GM12878 (cell line): ENCODE measurements at regions not wholly inside any gene's neighbourhood (a gene's known extent, or its start where the extent isn't known, plus 50 kb on each side); places are given as distances from the start of the nearest gene placed in this dataset.

Experiments
- ATAC-seq: fragments of 200-7000 bp; cut with Tn5 transposase; 3 replicates; pipeline ENCODE4 v1.9.1; 2020; ENCODE audit warnings: mild to moderate bottlenecking, moderate library complexity
- BruUV-seq: library from RNA; stranded (reverse); fragments of 400-500 nt; replicated peaks from 2 replicates; lab custom pipeline; 2021; lab: Mats Ljungman, UMichigan
- CTCF ChIA-PET: fragments of 300-600 bp; sonication (Branson Sonifier 250); formaldehyde crosslinking; extraction: SDS; loops from one replicate; lab custom pipeline; 2021; ENCODE audit warnings: inconsistent platforms; lab: Yijun Ruan, JAX
- POLR2A ChIA-PET: fragments of 350-600 bp; formaldehyde crosslinking; extraction: SDS; loops from one replicate; lab custom pipeline; 2021; ENCODE audit warnings: inconsistent platforms; lab: Charles Lee
- RAD21 ChIA-PET: fragments of 300-600 bp; sonication (Branson Sonifier 250); formaldehyde crosslinking; loops from one replicate; lab custom pipeline; 2023; ENCODE audit warnings: antibody characterized with exemption; ENCODE audit not compliant: unreplicated experiment; lab: Charles Lee
- SMC1A ChIA-PET: fragments of 300-600 bp; sonication (Branson Sonifier 250); formaldehyde crosslinking; loops from one replicate; lab custom pipeline; 2023; ENCODE audit not compliant: unreplicated experiment, uncharacterized antibody; lab: Charles Lee
- DNase-seq: peaks from one replicate; pipeline ENCODE4 v3.0.0-alpha.2; 2011; ENCODE audit warnings: low read depth, low spot score
- FAIRE-seq: peaks from 3 replicates; lab custom pipeline; 2011; peaks lifted over from hg19 to GRCh38; lab: Jason Lieb, UNC
- H2AFZ ChIP-seq: 2 replicates; pipeline ENCODE4 v1.6.0; 2011; ENCODE audit warnings: low read depth, low read length, control low read depth; ENCODE audit not compliant: control insufficient read depth
- H3K27ac ChIP-seq: 2 replicates; pipeline ENCODE4 v1.5.1; 2011; ENCODE audit warnings: control low read depth; ENCODE audit not compliant: control insufficient read depth, insufficient read depth
- H3K27me3 ChIP-seq, 2 experiments: replicated peaks in 1 of 2; 2 replicates each; pipeline versions ENCODE4 v1.6.0 to v1.6.1; 2011; ENCODE audit warnings: low read length in 1 of 2; ENCODE audit not compliant: control insufficient read depth in 2 of 2, insufficient read depth in 2 of 2
- H3K36me3 ChIP-seq, 2 experiments: 2 replicates each; pipeline ENCODE4 v1.5.1; 2011; ENCODE audit warnings: low read length in 1 of 2; ENCODE audit not compliant: control insufficient read depth in 2 of 2, insufficient read depth in 2 of 2
- H3K4me1 ChIP-seq: 2 replicates; pipeline ENCODE4 v1.6.1; 2011; ENCODE audit warnings: mild to moderate bottlenecking, low read length, moderate library complexity, mixed read lengths; ENCODE audit not compliant: control insufficient read depth, insufficient read depth
- H3K4me2 ChIP-seq: 2 replicates; pipeline ENCODE4 v1.6.0; 2011; ENCODE audit warnings: control low read depth; ENCODE audit not compliant: control insufficient read depth, insufficient read depth
- H3K4me3 ChIP-seq: fragments of 200-600 bp; sonication (generic); 2 replicates; pipeline ENCODE4 v1.5.1; 2016
- H3K79me2 ChIP-seq: 2 replicates; pipeline ENCODE4 v1.6.0; 2011; ENCODE audit warnings: low read length; ENCODE audit not compliant: control insufficient read depth, insufficient read depth
- H3K9ac ChIP-seq: 2 replicates; pipeline ENCODE4 v1.8.0; 2011; ENCODE audit warnings: low read length, control low read depth, mixed read lengths; ENCODE audit not compliant: control insufficient read depth, insufficient read depth
- H3K9me3 ChIP-seq: replicated peaks from 3 replicates; pipeline ENCODE4 v1.5.1; 2011; ENCODE audit warnings: mild to moderate bottlenecking, low read length; ENCODE audit not compliant: control insufficient read depth, insufficient read depth
- H4K20me1 ChIP-seq: 2 replicates; pipeline ENCODE4 v1.6.0; 2011; ENCODE audit not compliant: control insufficient read depth, insufficient read depth
- MTA2 ChIP-seq: fragments of 450-650 bp; IDR thresholded peaks from 2 replicates; pipeline ENCODE4 v1.6.1; 2016; ENCODE audit warnings: low read depth, mild to moderate bottlenecking, moderate library complexity
- MYC ChIP-seq: IDR thresholded peaks from 2 replicates; pipeline ENCODE4 v1.6.1; 2011; ENCODE audit warnings: mild to moderate bottlenecking, low read length, moderate library complexity, inconsistent platforms; ENCODE audit not compliant: insufficient read depth, insufficient replicate concordance, insufficient read length, severe bottlenecking
- NFIC ChIP-seq: IDR thresholded peaks from 2 replicates; pipeline ENCODE4 v1.6.1; 2012; ENCODE audit warnings: low read depth, mild to moderate bottlenecking, inconsistent platforms, low read length, moderate library complexity
- NFXL1 ChIP-seq: fragments of 450-650 bp; IDR thresholded peaks from 2 replicates; pipeline ENCODE4 v1.6.1; 2017; ENCODE audit warnings: antibody characterized with exemption, mild to moderate bottlenecking, borderline replicate concordance
- NR2C2 ChIP-seq: IDR thresholded peaks from 2 replicates; pipeline ENCODE4 v1.6.1; 2011; ENCODE audit warnings: borderline replicate concordance, low read depth; ENCODE audit not compliant: control insufficient read depth, insufficient read length
- PML ChIP-seq: IDR thresholded peaks from 2 replicates; pipeline ENCODE4 v1.6.1; 2012; ENCODE audit warnings: low read length, inconsistent platforms
- RAD21 ChIP-seq: IDR thresholded peaks from 2 replicates; pipeline ENCODE4 v1.6.1; 2011; ENCODE audit warnings: mild to moderate bottlenecking, low read depth, low read length, moderate library complexity; ENCODE audit not compliant: insufficient read depth
- REST ChIP-seq: IDR thresholded peaks from 2 replicates; pipeline ENCODE4 v1.6.1; 2012; ENCODE audit warnings: mild to moderate bottlenecking, low read depth, low read length
- RFX5 ChIP-seq: IDR thresholded peaks from 2 replicates; pipeline ENCODE4 v1.6.1; 2011; ENCODE audit warnings: low read depth, low read length, improper control_type of control experiment
- RUNX3 ChIP-seq: IDR thresholded peaks from 2 replicates; pipeline ENCODE4 v1.6.1; 2012; ENCODE audit warnings: low read length, inconsistent platforms
- SIX5 ChIP-seq: IDR thresholded peaks from 2 replicates; pipeline ENCODE4 v1.6.1; 2011; ENCODE audit warnings: mild to moderate bottlenecking, low read depth, low read length, moderate library complexity; ENCODE audit not compliant: severe bottlenecking
- TCF7 ChIP-seq: IDR thresholded peaks from 2 replicates; pipeline ENCODE4 v1.6.1; 2014; ENCODE audit warnings: antibody characterized with exemption, borderline replicate concordance
- USF2 ChIP-seq: IDR thresholded peaks from 2 replicates; pipeline ENCODE4 v1.6.1; 2011; ENCODE audit warnings: low read depth, low read length, improper control_type of control experiment, borderline replicate concordance
- ZNF217 ChIP-seq: fragments of 450-650 bp; IDR thresholded peaks from 2 replicates; pipeline ENCODE4 v1.6.1; 2017; ENCODE audit warnings: antibody characterized with exemption, mild to moderate bottlenecking
- ZNF24 ChIP-seq: fragments of 450-650 bp; IDR thresholded peaks from 2 replicates; pipeline ENCODE4 v1.6.1; 2017; ENCODE audit warnings: antibody characterized with exemption, mild to moderate bottlenecking
- WGBS: methylation state at CpG from one replicate; pipeline ENCODE4 v1.1.6; 2016; ENCODE audit warnings: low lambda C conversion rate; ENCODE audit not compliant: insufficient replicate concordance, insufficient coverage; ENCODE audit errors: missing lambda C conversion rate; 5-methylcytosine and 5-hydroxymethylcytosine counted together
- in situ Hi-C: fragments of 300-500 bp; cut with MboI; formaldehyde crosslinking; loops from 9 replicates; pipeline ENCODE4 v1.14.3; 2018; ENCODE audit warnings: mixed read lengths
- intact Hi-C: fragments of 100-400 bp; cut with micrococcal nuclease; formaldehyde crosslinking; loops from one replicate; pipeline ENCODE4 v1.14.2; 2022; ENCODE audit not compliant: unreplicated experiment

DNA sequence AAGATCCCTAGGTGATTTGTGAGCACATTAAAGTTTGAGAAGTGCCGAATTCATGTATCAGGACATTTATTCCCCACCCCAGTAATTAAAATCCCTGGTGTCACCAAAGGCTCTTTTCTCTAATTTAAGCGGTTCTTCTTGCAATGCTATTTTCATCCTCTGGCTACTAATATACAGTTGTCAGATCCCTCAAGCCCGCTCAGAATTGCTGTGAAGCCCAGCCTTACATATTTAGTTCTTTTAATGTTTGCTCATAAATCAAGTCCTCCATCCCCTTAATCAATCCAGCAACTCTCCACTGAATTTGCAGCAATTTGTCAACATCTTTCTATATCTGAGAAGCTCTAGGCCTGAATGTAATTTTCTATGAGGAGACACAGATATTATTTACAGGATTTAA is 437.9 kb downstream of the PIK3C3 start:
- Histone ChIP-seq H3K27ac (no peak overlapping the region), H3K79me2 (no peaks in the 10 kb centered on the region), H3K9me3 (no peaks in the 10 kb centered on the region), H3K4me1 (no peaks in the 10 kb centered on the region), H2AFZ (no peak overlapping the region), H3K27me3 (no peaks in the 10 kb centered on the region), H3K36me3 (no peaks in the 10 kb centered on the region), H3K9ac (no peak overlapping the region), H3K4me2 (no peak overlapping the region), H4K20me1 (no peaks in the 10 kb centered on the region), H3K4me3 (no peak overlapping the region)
- intact Hi-C loops, result no loop called here
- ChIA-PET RAD21 (no interaction called here), POLR2A (no interaction called here), SMC1A (no interaction called here), CTCF (no interaction called here)
- 18% methylated on average over 3 of the region's 3 CpGs for WGBS
- FAIRE-seq (no peak), ATAC-seq (no peak), DNase-seq (no peak)
- TF ChIP-seq TCF7 (no peak), RFX5 (no peak), MTA2 (no peak), ZNF24 (no peak)
- BruUV-seq, result no TSS peak
- in situ Hi-C loops, result no loop called here

GRCh38 chr18:42394238-42394637 is 439.2 kb downstream of the PIK3C3 start:
- H3K9ac ChIP-seq, result no peak overlapping the region
- FAIRE-seq, result no peak
- H3K4me1 ChIP-seq, result no peaks in the 10 kb centered on the region
- no peak for DNase-seq
- ChIA-PET POLR2A (no interaction called here), SMC1A (interaction anchor here (1.0 kb wide), 1 partner anchor 13 kb away, joined by 3 read pairs; no protein-coding TSS in a partner anchor), RAD21 (no interaction called here), CTCF (no interaction called here)
- no peaks in the 10 kb centered on the region for H3K36me3 ChIP-seq
- intact Hi-C loops, result no loop called here
- in situ Hi-C loops, result no loop called here
- no peaks in the 10 kb centered on the region for H4K20me1 ChIP-seq
- no peak overlapping the region for H3K4me2 ChIP-seq
- H2AFZ ChIP-seq, result no peak overlapping the region
- H3K79me2 ChIP-seq, result no peaks in the 10 kb centered on the region
- H3K27ac ChIP-seq, result no peak overlapping the region
- no TSS peak for BruUV-seq
- ATAC-seq, result no peak
- no peaks in the 10 kb centered on the region for H3K9me3 ChIP-seq
- H3K4me3 ChIP-seq, result no peak overlapping the region
- H3K27me3 ChIP-seq, result no peaks in the 10 kb centered on the region
- no peak for TF ChIP-seq MYC
- TF ChIP-seq ZNF217, result no peak
- TF ChIP-seq SIX5, result no peak
- no peak for TF ChIP-seq USF2
- no peak for TF ChIP-seq RAD21
- no peak for TF ChIP-seq NR2C2
- no peak for TF ChIP-seq PML
- no peak for TF ChIP-seq REST
- TF ChIP-seq NFXL1, result no peak
- TF ChIP-seq RUNX3, result no peak
- no peak for TF ChIP-seq NFIC
